ENCODE measurements at regions not wholly inside any gene's neighbourhood (a gene's known extent, or its start where the extent isn't known, plus 50 kb on each side); places are given as distances from the start of the nearest gene placed in this dataset.
A peak's percentile ranks its signal among the peaks of the same experiment; 100 is the strongest.

DNA sequence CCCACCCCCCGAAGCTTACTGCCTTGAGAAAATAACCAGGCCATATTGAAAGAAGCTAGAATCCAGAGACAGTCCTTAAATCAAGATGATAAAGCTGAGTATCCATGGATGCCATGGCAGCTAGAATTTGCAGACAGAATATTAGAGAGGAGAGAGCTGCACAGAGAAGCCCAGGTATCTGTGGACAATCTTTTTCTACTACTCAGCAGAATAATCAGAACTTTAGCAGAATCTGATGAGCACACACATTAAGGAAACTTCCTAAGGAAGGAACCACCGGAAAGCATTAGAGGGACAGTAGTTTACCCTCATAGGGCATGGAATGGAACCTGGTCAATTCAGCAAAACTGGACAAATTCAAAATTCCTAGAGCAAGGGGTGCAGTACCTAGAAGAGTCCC is 1001.7 kb downstream of the HACE1 start:
- H3K36me3 ChIP-seq (ENCODE audit: control insufficient read depth in 2 of 4, insufficient read depth in 4 of 4, low read length in 3 of 4), result no peaks in the 10 kb centered on the region
- no peak overlapping the region for H3K18ac ChIP-seq (ENCODE audit: extremely low read depth, low read length)
- H3K14ac ChIP-seq (ENCODE audit: insufficient read length), result no peak overlapping the region
- no peaks in the 10 kb centered on the region for H3K23me2 ChIP-seq (ENCODE audit: low read depth, low read length)
- TF ChIP-seq KDM1A (IDR thresholded peaks at IDR 0.05; ENCODE audit: borderline replicate concordance, low read length) (no peak), ASH2L (IDR thresholded peaks at IDR 0.05; ENCODE audit: low read length) (no peak), TAF7 (optimal IDR thresholded peaks at IDR 0.05; ENCODE audit: borderline replicate concordance, low read depth, low read length) (no peak), KDM4A (IDR thresholded peaks at IDR 0.05; ENCODE audit: low read depth, low read length, severe bottlenecking) (no peak)
- TF ChIP-seq, protein P1, sequence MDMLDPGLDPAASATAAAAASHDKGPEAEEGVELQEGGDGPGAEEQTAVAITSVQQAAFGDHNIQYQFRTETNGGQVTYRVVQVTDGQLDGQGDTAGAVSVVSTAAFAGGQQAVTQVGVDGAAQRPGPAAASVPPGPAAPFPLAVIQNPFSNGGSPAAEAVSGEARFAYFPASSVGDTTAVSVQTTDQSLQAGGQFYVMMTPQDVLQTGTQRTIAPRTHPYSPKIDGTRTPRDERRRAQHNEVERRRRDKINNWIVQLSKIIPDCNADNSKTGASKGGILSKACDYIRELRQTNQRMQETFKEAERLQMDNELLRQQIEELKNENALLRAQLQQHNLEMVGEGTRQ (IDR thresholded peaks at IDR 0.05; ENCODE audit: low read length), result no peak
- H3K27me3 ChIP-seq (replicated peaks in 1 of 4; ENCODE audit: control insufficient read depth in 3 of 4, extremely low read depth in 1 of 4, insufficient read depth in 3 of 4, low read length in 3 of 4), result no peaks in the 10 kb centered on the region
- WGBS, 2 experiments (ENCODE audit: extremely low coverage in 1 of 2, insufficient coverage in 1 of 2, insufficient read length in 1 of 2, insufficient replicate concordance in 2 of 2, low coverage in 1 of 2, low lambda C conversion rate in 2 of 2, missing lambda C conversion rate in 1 of 2), result 88% methylated on average over 2 of the region's 2 CpGs; no CpG with 5 or more reads in 1 of the 2 experiments
- CTCF ChIA-PET (ENCODE audit: partially characterized antibody), result interaction anchor here (0.6 kb wide), 1 partner anchor 374 kb away, joined by 3 read pairs; no protein-coding TSS in a partner anchor
- H2BK20ac ChIP-seq (ENCODE audit: low read length), result no peak overlapping the region
- 0 out of 2 replicates have a peak overlapping the region, but pooled peaks have one; percentile 29 for H2AFZ ChIP-seq (ENCODE audit: low read length)
- H2BK15ac ChIP-seq (ENCODE audit: low read length), result no peak overlapping the region
- H3K27ac ChIP-seq (ENCODE audit: low read depth, low read length), result no peak overlapping the region
- DNase-seq (ENCODE audit: low read depth in 1 of 2, low spot score in 2 of 2) (no peak), FAIRE-seq (no peak)
- H2BK5ac ChIP-seq (ENCODE audit: low read depth, low read length), result no peak overlapping the region
- no peak overlapping the region for H3K4ac ChIP-seq (replicated peaks; ENCODE audit: insufficient read length, low read depth, low read length)
- H4K20me1 ChIP-seq (replicated peaks in 1 of 2; ENCODE audit: control insufficient read depth in 1 of 2, insufficient read depth in 2 of 2, low read length in 2 of 2), result no peaks in the 10 kb centered on the region
- H3K79me1 ChIP-seq (ENCODE audit: low read depth, low read length), result no peaks in the 10 kb centered on the region
- H3K9ac ChIP-seq (replicated peaks in 1 of 4; ENCODE audit: extremely low read depth in 1 of 4, low read depth in 3 of 4, low read length in 3 of 4), result no peak overlapping the region
- no peaks in the 10 kb centered on the region for H3K4me1 ChIP-seq (replicated peaks in 1 of 4; ENCODE audit: control insufficient read depth in 3 of 4, insufficient read depth in 4 of 4, low read length in 3 of 4)
- no peak overlapping the region for H3K56ac ChIP-seq (replicated peaks; ENCODE audit: insufficient read length, low read depth, low read length)
- POLR2A ChIA-PET (ENCODE audit: partially characterized antibody), result no interaction called here
- no peak overlapping the region for H4K8ac ChIP-seq (ENCODE audit: extremely low read depth, insufficient read depth, low read length)
- no peak overlapping the region for H3K4me2 ChIP-seq (ENCODE audit: insufficient read depth in 1 of 2, low read depth in 2 of 2, low read length in 2 of 2)
- H3K9me3 ChIP-seq (ENCODE audit: insufficient read depth in 2 of 2, low read depth in 1 of 2, low read length in 1 of 2), result no peaks in the 10 kb centered on the region
- H4K5ac ChIP-seq (ENCODE audit: insufficient read length, low read depth, low read length), result no peak overlapping the region
- no peak overlapping the region for H2AK5ac ChIP-seq (ENCODE audit: low read depth, low read length)
- H3K79me2 ChIP-seq (ENCODE audit: control insufficient read depth in 1 of 2, insufficient read depth in 2 of 2, low read length in 2 of 2), result no peaks in the 10 kb centered on the region
- H2BK120ac ChIP-seq (replicated peaks; ENCODE audit: low read depth, low read length), result no peak overlapping the region
- no peak overlapping the region for H2BK12ac ChIP-seq (ENCODE audit: low read depth, low read length)
- H3K23ac ChIP-seq (ENCODE audit: insufficient read length), result no peak overlapping the region
- H3K4me3 ChIP-seq (ENCODE audit: extremely low read depth in 1 of 4, insufficient read depth in 2 of 4, low read depth in 3 of 4, low read length in 4 of 4), result no peak overlapping the region
- no peak overlapping the region for H4K91ac ChIP-seq (replicated peaks; ENCODE audit: insufficient read length, low read length)

All from H1 (cell line).